ENCODE measurements at regions not wholly inside any gene's neighbourhood (a gene's known extent, or its start where the extent isn't known, plus 50 kb on each side); places are given as distances from the start of the nearest gene placed in this dataset.

DNA sequence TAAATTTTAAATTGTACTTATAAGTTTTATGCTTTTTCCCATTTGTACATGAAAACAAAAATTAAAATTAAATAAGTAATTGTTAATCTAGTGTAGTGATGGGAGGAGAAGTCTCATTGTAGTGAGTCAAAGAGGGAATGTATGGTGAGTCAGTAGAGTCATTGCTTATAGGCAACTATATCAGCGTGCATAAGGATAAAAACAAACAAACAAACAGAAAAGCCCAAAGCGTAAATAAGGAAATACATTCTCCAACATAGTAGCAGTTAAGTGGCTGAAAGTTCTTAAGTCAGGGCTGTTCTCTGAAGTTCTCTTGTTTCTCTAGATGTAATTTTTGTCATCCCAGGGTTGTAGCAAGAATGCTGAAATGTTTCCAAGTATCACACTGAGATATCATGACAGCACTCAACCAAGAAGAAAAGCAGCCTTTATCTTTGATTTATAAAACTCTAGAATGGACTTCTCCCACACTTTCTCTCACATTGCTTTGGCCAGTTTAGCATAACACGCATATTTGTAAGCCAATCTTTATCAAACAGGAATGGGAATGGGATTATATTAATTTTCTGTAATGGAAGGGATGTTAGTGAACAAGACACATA lies 184.1 kb upstream of the TP63 start:
- no peak for DNase-seq (ENCODE audit: low spot score)
- intact Hi-C loops (cut with DNase I), result no loop called here

DNA sequence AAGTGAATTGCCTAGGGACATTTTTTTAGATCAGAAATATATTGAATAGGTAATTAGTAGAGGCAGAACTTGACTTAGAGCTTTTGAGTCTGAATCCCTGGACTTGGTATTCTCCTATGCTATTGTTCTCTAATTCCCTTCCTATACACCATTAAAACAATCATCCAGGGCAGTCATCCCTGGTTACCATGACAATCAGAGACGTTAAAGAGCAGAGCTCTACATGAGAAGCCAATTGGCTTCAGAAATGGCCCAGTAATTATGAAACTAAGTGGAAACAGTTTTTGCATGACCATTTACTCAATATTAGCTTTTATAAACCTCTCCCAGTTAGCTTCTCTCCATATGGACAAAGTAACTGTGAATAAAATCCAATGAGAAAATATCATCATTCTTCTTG lies 182.1 kb upstream of the TP63 start:
- intact Hi-C loops (cut with DNase I), result no loop called here
- DNase-seq (ENCODE audit: low spot score), result no peak

DNA sequence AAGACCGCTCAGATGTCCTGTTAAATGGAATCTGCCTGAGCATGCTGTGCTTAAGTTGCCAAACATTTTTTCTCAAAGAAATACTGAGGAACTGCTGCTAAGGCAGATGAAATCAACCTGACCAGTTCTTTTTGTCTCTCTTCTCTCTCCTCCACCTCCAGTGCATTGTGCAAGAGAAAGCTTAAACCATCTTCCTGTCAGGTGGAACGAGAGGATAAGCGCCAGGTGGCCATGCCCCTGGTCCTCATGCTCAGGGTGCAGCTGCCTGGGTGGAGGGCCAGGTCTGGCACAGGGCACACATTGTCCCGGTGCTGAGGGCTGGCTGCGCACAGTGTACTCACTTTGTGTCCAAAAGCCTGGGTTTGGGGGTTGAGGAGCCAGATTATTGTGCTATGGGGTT lies 176.2 kb upstream of the TP63 start:
- intact Hi-C loops (cut with DNase I), result no loop called here
- no peak for DNase-seq (ENCODE audit: low spot score)

DNA sequence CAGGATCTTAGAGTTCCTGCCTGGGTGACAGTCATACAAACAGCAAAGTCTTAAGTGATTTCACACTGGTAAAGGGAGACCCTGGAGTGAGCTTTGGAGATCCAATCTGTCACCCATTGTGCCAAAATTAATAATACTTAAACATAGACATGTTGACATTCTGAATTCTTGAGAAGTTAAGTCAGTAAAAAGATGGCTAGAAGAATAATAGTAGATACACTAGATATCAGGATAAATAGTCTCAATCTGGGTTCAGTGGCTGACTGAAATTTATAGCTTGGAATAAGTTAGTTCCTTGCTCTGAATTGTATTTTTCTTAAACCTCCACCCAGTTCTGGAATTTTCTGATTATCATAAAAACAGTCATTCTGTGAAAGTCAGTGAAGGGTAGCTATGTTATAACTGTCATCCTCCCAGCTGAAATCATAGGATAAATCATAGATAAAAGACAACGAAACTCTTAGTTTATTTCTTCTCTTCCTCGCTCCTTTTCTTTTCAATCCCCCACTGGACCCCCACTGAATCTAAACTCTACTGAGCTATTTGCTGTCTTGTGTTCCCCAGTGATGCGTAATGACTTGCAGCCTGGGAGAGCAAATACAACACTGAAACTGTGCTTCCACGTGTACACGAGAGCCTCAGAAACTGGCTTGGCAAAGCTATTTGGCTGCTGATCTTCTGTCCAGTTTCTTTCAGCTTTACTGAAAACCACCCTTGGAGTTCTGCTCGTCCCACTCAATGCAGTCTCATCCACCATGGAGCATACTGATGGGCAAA lies 175.4 kb upstream of the TP63 start:
- intact Hi-C loops (cut with DNase I), result no loop called here
- DNase-seq (ENCODE audit: low spot score), result no peak

DNA sequence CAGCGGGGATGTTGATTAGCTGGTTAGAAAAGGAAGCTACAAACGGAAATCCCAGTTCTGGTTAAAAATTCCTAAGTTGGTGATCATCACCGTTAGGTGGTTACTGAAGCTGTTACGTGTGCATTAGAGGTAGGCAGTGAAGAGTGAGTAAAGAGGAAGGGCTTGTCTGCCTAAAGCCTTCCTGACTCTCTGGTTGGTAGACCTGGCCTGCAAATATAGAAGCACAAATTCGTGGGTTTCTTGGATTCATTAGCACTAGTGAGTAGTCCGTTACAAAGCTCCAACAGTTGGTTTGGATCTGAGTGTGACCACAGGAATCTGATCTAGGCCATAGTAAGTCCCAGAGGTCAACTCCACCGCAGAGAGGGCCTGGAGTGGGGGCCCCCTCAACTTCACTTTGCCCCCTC lies 174.0 kb upstream of the TP63 start:
- intact Hi-C loops (cut with DNase I), result no loop called here
- no peak for DNase-seq (ENCODE audit: low spot score)

DNA sequence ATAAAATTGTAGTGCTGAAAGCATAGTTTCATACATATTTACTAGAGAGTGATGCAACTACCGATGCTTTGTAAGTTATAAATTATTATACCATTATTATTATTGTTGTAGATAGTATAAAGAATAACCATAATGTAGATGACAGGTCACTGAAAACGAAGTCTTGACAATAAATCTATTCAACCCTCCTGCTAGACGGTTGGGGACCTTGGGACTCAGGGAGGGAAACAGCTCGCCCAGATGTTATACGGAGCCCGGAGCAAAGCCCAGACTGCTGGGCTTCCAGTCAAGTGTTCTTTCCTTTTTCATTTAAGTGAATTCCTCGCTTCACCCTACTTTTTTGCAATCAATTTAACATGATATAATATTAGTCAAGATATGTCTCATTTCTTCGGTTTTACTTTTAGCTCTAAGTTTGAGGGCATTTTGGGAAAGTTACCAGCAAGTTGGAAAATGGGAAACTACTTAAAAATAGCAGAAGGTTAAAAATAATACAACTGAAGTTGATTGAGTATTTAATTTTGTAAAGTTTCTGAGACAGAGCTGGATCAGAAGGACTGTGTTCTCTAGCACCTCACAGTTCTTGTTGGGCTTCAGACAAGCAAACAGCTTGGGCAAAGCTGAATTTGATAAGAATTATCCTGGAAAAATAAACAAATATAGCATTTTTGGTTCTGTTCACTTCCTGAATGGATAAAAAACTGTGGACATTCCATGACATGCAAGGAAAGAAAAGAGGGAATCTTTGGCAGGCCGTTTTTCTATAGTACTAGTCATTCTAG lies 173.4 kb upstream of the TP63 start:
- intact Hi-C loops (cut with DNase I), result no loop called here
- no peak for DNase-seq (ENCODE audit: low spot score)

DNA sequence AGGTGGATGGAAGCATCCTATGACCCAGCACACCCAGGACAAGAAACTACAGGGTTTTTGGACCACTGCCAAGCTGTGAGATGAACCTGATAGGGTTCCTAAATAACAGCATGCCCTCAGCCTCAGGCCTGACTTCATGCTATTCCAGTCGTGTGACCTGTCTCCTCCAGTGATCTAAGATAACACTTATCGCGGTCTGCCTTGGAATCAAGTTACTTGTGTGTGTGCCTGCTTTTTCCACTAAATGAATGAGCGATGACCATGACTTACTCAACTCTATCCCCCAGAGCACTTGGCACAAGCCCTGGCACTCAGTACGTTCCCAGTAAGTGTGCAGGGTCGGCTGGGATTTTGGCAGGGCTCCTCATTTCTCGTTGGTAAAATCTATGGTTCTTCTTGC lies 172.7 kb upstream of the TP63 start:
- DNase-seq (ENCODE audit: low spot score), result peak; percentile 80
- intact Hi-C loops (cut with DNase I), result no loop called here

DNA sequence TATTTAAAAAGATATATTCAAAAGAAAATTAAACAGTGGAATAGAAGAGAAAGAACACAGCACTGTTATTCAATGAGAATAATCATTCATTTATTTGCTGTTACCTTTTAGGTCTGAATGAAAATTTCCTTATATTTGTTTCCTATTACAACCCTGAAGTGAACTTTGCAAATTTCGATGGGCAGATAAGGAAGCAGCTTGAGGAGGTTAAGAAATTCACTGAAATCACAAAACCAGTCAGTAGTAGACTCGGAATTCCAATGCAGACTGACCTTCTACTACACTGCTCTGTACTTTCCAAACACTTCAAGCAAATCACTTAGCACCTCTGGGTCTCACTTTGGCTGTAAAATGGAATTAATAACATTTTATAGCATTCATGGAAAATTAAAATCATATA lies 172.0 kb upstream of the TP63 start:
- intact Hi-C loops (cut with DNase I), result no loop called here
- DNase-seq (ENCODE audit: low spot score), result no peak

DNA sequence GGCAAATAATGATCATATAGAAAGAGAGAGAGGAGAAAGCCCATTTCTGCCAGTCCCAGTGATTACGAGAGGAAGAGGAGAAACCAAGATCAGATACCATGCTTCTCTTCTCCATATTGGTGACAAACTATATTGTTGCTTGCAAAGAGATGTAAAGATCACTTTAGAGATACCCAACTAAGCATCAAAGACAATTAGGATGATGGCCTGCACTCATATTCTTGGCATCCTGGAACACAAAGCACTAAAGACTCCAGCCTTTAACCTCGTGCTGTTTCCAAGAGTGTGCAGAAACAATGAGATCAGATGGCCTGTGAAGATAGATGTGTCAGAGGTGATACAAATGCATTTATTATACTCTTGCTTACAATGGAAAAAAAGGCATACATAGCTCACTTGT lies 170.7 kb upstream of the TP63 start:
- no peak for DNase-seq (ENCODE audit: low spot score)

DNA sequence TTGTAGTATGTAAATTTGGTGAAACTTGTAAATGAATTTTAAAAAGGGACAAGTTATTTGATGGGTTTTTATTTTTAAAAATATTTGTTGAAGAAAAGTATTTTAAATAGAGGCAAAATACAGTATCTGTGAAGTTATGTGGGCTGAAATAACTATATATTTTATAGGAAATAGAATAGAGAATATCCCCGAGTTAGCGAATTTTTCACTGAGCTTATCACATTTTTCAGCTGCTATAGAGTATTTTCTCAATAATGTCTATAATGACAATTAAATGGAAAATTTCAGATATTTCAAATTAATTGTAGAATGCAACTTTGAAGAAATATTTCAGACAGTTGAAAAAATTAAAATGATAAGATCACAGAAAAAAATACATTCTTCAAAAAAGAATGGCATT lies 166.4 kb upstream of the TP63 start:
- intact Hi-C loops (cut with DNase I), result no loop called here
- no peak for DNase-seq (ENCODE audit: low spot score)

More for the DNA sequence above, 170.7 kb upstream of the TP63 start:
- intact Hi-C loops (cut with DNase I), result no loop called here

DNA sequence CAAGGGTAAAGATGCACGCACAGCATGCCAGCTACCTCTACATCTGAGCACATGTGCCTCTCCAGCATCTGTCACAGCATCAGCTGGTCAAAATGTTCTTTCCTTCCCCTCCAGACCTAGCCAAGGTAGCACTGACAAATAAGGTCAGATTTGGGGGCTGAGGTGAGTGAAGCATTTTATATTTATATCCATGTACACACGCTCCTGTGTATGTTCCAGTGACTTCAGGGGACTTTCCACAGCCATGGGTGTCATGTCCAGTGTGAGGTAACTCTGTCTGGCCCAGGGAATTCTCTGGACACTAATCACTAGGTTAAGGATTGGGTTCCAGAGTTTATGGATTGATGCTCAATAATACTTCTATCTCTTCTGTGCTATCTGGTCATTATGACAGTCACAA lies 165.2 kb upstream of the TP63 start:
- DNase-seq (ENCODE audit: low spot score), result no peak
- intact Hi-C loops (cut with DNase I), result no loop called here

DNA sequence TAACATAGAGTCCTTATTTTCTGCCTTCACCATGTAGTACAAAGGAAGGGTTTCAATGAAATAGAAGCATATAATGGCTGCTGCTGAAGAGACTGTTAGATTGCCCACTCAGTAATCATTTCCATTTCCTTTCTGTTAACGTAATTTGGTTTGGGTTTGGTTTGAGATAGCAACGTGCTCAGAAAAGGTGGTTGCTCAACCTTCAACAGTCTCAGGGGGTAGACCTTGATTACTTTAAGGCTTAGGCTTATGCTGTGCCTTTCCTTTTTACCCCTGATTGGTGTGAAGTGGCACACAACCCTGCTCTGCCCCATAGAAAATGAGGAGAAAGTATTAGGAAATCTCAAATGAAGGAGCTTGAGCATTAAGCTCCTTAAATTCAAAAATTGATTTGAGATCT lies 163.7 kb upstream of the TP63 start:
- no peak for DNase-seq (ENCODE audit: low spot score)
- intact Hi-C loops (cut with DNase I), result no loop called here

DNA sequence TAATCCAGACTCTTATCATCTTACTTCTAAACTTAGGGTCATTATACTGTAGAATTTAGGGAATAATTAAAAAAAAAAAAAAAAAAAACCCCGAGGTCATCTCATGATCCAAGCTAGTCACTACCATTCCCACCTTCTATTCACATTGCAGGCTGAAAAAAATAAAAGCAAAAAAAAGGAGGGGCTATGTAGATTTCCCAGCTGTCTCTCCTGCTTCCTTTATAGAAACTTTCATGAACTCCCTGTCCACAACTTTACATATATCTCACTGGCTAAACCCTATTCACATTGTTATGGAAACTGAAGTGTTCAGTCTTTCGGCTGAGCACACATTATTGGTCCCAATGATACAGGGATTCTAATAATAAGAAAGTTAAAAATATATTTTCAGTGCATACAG lies 156.2 kb upstream of the TP63 start:
- no peak for DNase-seq (ENCODE audit: low spot score)

DNA sequence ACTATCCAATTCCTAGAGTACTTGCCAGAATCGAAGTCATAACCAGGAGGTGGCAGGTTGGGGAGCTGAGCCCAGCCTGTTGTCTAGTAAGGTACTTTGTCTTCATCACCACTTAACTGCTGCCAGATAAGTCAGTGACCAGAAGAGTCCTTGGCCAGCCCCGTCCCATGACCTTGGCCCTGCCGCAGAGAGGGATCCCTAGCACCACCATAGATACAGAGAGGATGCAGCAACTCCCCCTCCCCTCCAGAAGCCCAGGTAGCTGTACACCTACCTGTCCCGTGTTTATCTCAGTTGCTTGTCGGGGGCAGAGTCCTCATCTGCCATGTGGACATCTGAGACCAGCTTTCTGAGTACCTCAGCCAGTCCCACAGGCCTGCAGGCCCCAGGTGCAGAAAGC lies 153.6 kb upstream of the TP63 start:
- intact Hi-C loops (cut with DNase I), result no loop called here
- no peak for DNase-seq (ENCODE audit: low spot score)

More for the DNA sequence above, 156.2 kb upstream of the TP63 start:
- intact Hi-C loops (cut with DNase I), result no loop called here

DNA sequence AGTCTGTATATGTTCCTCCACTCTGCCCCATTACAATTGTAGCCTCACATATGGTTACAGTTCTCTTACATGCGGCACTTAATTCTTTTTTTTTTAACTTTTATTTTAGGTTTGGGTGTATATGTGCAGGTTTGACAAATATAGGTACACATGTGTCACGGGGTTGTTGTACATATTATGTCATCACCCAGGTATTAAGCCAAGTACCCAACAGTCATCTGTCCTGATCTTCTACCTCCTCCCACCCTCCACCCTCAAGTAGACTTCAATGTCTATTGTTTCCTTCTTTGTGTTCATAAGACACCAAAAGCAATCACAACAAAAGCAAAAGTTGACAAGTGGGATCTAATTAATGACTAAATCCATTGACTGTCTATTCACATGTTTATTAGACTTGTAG lies 144.6 kb upstream of the TP63 start:
- intact Hi-C loops (cut with DNase I), result no loop called here
- no peak for DNase-seq (ENCODE audit: low spot score)

DNA sequence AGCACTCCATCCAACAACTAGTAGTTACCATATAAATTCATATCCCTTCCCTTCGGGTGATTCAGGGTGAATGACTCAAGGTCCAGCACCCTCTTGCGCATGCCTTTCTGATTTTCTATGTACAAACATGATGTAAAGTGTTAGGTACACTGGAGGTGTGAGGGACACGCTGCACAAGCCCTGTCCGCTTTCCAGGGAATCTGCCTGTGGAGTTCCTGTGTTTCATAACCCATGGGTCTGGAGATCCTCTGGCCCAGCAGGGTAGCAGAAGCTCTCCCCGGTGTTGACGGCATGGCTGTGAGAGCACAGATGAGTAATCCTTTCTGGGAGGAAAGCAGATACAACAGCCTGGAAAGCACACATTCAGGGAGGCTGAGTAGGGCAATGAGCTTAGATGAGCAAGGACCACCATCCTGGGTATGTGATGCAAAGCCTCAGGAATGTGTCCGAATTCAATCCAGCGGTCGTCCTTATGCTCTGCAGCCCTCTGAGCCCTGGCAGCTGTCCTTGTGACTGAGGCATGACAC lies 142.9 kb upstream of the TP63 start:
- intact Hi-C loops (cut with DNase I), result no loop called here
- DNase-seq (ENCODE audit: low spot score), result no peak

DNA sequence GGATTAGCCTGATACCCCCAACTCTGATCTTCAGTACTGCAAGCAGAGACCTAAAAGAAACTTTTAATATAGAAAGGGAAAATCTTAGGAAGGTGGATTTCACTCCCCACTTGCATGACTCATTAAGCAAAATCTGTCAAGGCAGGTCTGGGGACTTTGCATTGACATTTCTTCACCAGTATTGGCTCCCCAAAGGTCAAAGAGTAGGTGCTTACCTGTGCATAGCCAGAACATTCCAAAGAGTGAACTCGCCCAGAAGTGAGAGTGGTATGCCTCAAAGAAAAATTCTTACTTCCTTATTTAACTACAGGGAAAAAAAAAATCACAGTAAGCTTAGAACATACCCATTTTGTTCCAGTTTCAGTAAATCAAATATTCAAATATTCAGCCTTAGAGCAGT lies 140.9 kb upstream of the TP63 start:
- DNase-seq (ENCODE audit: low spot score), result no peak
- intact Hi-C loops (cut with DNase I), result no loop called here

DNA sequence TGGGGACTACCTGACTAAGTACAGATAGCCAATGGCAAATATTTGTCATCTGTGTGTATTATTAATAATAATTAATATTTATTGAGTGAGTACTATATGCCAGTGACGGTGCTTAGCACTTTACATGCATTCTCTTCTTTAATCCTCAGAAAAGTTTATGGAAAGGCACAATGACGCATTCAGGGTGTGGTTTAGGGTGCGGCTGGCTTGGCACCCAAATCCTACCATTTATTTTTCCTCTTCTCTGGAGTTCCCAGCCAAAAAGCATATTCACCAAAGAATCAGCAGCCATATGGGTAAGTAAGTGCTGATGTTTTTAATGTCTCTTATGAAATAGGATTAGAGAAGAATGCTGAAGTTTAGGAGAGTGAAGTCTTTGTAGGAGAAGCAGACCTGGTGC lies 140.4 kb upstream of the TP63 start:
- no peak for DNase-seq (ENCODE audit: low spot score)
- intact Hi-C loops (cut with DNase I), result no loop called here

DNA sequence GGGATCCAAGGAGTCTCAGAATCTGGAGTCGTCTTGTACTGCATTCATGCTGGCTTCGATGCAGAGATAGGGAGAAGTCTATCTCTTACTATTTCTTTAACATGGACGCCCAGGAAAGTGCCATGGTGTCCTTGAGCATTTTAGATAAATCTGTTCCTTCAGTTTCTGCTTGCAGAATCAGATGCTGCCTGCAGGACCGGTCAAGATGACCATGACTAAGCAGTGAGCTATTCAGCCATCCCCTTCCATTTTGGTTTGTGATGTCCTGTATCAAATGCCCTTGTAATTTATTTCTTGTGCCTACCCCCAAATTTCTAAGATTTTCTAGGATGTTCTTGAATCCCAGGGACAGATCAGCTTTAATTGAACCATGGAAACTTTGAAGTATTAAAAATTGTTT lies 139.4 kb upstream of the TP63 start:
- intact Hi-C loops (cut with DNase I), result no loop called here
- DNase-seq (ENCODE audit: low spot score), result no peak

DNA sequence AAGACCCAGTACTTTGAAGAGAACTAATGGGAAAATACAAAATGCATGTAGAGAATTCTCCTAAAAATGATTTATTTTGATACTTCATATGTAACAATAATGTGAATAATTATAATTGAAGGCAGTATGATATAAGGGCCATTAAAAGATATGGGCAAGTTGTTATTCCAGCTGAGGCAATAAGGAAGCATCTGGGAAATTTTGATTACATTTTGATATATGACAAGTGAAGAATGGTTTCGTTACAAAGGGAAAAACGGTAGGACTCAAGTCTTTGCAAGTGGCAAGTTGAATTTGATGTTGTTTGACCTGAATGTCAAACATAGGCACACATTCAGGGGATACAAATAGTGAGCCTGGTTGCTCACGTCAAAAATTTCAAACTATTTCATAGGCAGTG lies 137.9 kb upstream of the TP63 start:
- intact Hi-C loops (cut with DNase I), result no loop called here

DNA sequence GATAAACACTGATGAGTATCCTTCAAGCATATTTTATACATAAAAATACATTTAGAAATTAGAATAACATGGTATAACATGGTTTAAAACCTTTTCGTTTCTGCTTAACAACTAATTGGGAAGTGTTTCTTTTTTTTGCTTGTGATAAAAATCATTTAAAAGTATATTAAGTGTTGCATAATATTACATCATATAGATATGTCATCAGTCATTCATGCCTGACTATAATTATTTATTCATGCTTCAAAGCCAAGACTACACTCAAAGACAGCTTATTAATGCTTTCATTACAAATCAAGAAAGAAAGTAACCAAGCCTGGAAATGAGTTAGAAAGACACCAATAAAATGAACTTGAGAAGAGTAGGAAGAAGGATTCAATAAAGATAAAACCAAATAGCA lies 136.6 kb upstream of the TP63 start:
- intact Hi-C loops (cut with DNase I), result no loop called here
- DNase-seq (ENCODE audit: low spot score), result no peak

More for the DNA sequence above, 137.9 kb upstream of the TP63 start:
- DNase-seq (ENCODE audit: low spot score), result no peak
